HL-60 (cell line): ENCODE measurements at regions not wholly inside any gene's neighbourhood (a gene's known extent, or its start where the extent isn't known, plus 50 kb on each side); places are given as distances from the start of the nearest gene placed in this dataset.

Experiments
- GABPA ChIP-seq: IDR thresholded peaks from 2 replicates; pipeline ENCODE4 v1.6.1; 2012; ENCODE audit warnings: low read depth
- TF ChIP-seq, protein P1 (sequence below): IDR thresholded peaks from one replicate; pipeline ENCODE4 v1.5.1; 2011; ENCODE audit warnings: low read length, control low read depth, inconsistent platforms; ENCODE audit not compliant: insufficient read depth
- TF ChIP-seq, protein P2 (sequence below): IDR thresholded peaks from 2 replicates; pipeline ENCODE4 v1.6.1; 2012; ENCODE audit warnings: low read depth; ENCODE audit not compliant: insufficient replicate concordance

DNA sequence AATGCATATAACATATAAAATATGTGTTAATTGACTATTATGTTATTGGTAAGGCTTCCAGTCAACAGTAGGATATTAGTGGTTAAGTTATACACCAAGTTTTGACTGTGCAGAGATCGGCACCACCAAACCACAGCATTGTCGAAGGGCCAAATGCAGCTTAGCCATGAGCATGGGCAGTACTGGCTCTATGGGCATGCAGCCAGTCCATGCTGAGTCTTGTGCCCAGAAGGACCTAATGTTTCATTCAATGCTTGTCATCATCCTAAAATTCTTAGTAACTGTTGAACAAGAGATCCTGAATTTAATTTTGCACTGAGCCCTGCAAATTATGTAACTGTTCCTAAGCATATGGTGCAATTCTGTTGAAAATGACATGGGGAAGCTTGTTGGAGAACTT is 233.4 kb upstream of the HS3ST3A1 start:
- TF ChIP-seq, protein P1, sequence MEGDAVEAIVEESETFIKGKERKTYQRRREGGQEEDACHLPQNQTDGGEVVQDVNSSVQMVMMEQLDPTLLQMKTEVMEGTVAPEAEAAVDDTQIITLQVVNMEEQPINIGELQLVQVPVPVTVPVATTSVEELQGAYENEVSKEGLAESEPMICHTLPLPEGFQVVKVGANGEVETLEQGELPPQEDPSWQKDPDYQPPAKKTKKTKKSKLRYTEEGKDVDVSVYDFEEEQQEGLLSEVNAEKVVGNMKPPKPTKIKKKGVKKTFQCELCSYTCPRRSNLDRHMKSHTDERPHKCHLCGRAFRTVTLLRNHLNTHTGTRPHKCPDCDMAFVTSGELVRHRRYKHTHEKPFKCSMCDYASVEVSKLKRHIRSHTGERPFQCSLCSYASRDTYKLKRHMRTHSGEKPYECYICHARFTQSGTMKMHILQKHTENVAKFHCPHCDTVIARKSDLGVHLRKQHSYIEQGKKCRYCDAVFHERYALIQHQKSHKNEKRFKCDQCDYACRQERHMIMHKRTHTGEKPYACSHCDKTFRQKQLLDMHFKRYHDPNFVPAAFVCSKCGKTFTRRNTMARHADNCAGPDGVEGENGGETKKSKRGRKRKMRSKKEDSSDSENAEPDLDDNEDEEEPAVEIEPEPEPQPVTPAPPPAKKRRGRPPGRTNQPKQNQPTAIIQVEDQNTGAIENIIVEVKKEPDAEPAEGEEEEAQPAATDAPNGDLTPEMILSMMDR = no peak
- TF ChIP-seq, protein P2, sequence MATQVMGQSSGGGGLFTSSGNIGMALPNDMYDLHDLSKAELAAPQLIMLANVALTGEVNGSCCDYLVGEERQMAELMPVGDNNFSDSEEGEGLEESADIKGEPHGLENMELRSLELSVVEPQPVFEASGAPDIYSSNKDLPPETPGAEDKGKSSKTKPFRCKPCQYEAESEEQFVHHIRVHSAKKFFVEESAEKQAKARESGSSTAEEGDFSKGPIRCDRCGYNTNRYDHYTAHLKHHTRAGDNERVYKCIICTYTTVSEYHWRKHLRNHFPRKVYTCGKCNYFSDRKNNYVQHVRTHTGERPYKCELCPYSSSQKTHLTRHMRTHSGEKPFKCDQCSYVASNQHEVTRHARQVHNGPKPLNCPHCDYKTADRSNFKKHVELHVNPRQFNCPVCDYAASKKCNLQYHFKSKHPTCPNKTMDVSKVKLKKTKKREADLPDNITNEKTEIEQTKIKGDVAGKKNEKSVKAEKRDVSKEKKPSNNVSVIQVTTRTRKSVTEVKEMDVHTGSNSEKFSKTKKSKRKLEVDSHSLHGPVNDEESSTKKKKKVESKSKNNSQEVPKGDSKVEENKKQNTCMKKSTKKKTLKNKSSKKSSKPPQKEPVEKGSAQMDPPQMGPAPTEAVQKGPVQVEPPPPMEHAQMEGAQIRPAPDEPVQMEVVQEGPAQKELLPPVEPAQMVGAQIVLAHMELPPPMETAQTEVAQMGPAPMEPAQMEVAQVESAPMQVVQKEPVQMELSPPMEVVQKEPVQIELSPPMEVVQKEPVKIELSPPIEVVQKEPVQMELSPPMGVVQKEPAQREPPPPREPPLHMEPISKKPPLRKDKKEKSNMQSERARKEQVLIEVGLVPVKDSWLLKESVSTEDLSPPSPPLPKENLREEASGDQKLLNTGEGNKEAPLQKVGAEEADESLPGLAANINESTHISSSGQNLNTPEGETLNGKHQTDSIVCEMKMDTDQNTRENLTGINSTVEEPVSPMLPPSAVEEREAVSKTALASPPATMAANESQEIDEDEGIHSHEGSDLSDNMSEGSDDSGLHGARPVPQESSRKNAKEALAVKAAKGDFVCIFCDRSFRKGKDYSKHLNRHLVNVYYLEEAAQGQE = no peak
- TF ChIP-seq GABPA = no peak
